OCI-LY3 (cell line): ENCODE measurements at regions not wholly inside any gene's neighbourhood (a gene's known extent, or its start where the extent isn't known, plus 50 kb on each side); places are given as distances from the start of the nearest gene placed in this dataset.

Experiments used
- H2AFZ ChIP-seq: fragments of 200-600, 300-600 bp; shearing (Covaris generic); 2 replicates; pipeline ENCODE4 v1.6.0; 2014; ENCODE audit warnings: antibody characterized with exemption, low read depth, low read length
- H3K27ac ChIP-seq: fragments of 200-600, 300-600 bp; sonication (generic); 2 replicates; pipeline ENCODE4 v1.5.1; 2014; ENCODE audit warnings: mild to moderate bottlenecking, low read length, moderate library complexity, mixed read lengths
- H3K27me3 ChIP-seq: fragments of 200-600, 300-600 bp; sonication (generic); 2 replicates; pipeline ENCODE4 v1.6.1; 2014; ENCODE audit warnings: low read depth, low read length, mixed read lengths
- H3K36me3 ChIP-seq: fragments of 200-600, 300-600 bp; sonication (generic); replicated peaks from 2 replicates; pipeline ENCODE3; 2014; ENCODE audit warnings: low read depth, low read length, mixed read lengths
- H3K4me1 ChIP-seq: fragments of 300-600, 200-600 bp; sonication (generic); 2 replicates; pipeline ENCODE4 v1.6.1; 2014; ENCODE audit warnings: low read length, mixed read lengths
- H3K4me2 ChIP-seq: fragments of 200-600, 300-600 bp; sonication (generic); 2 replicates; pipeline ENCODE4 v1.6.1; 2014; ENCODE audit warnings: low read length, mixed read lengths
- H3K4me3 ChIP-seq: fragments of 300-600, 200-600 bp; sonication (generic); 2 replicates; pipeline ENCODE4 v1.5.1; 2014; ENCODE audit warnings: antibody characterized with exemption, mild to moderate bottlenecking, low read length, moderate library complexity
- H3K79me2 ChIP-seq: fragments of 300-600, 200-600 bp; shearing (Covaris generic); 2 replicates; pipeline ENCODE4 v1.6.1; 2014; ENCODE audit warnings: mild to moderate bottlenecking, low read length, mixed read lengths
- H3K9ac ChIP-seq: fragments of 300-600, 200-600 bp; shearing (Covaris generic); 2 replicates; pipeline ENCODE4 v1.6.0; 2014; ENCODE audit warnings: mild to moderate bottlenecking, low read length, moderate library complexity
- H3K9me3 ChIP-seq: fragments of 200-600, 300-600 bp; shearing (Covaris generic); 2 replicates; pipeline ENCODE4 v1.6.1; 2014; ENCODE audit warnings: low read length, mixed read lengths; ENCODE audit not compliant: insufficient read depth
- H4K20me1 ChIP-seq: fragments of 200-600, 300-600 bp; sonication (generic); 2 replicates; pipeline ENCODE4 v1.6.1; 2016; ENCODE audit warnings: low read length, mixed read lengths; ENCODE audit not compliant: insufficient read depth
- CTCF ChIP-seq: fragments of 200-600, 300-600 bp; sonication (generic); IDR thresholded peaks from 2 replicates; pipeline ENCODE4 v1.5.1; 2014; ENCODE audit warnings: antibody characterized with exemption, low read length, low read depth
- EZH2phosphoT487 ChIP-seq: fragments of 200-600 bp; shearing (Covaris generic); IDR thresholded peaks from 2 replicates; pipeline ENCODE4 v1.6.1; 2018; ENCODE audit warnings: antibody characterized with exemption, mixed run types, low read depth

GRCh38 chr2:226077841-226078240 lies 678.3 kb downstream of the NYAP2 start:
- H3K9ac ChIP-seq: no peak overlapping the region
- no peaks in the 10 kb centered on the region for H3K27me3 ChIP-seq
- no peak overlapping the region for H3K27ac ChIP-seq
- no peaks in the 10 kb centered on the region for H4K20me1 ChIP-seq
- H3K79me2 ChIP-seq: no peaks in the 10 kb centered on the region
- H3K4me3 ChIP-seq: no peak overlapping the region
- H3K36me3 ChIP-seq: no peaks in the 10 kb centered on the region
- H3K4me2 ChIP-seq: no peak overlapping the region
- no peaks in the 10 kb centered on the region for H3K4me1 ChIP-seq
- no peak overlapping the region for H2AFZ ChIP-seq
- TF ChIP-seq EZH2phosphoT487: no peak
- no peak for TF ChIP-seq CTCF
- no peaks in the 10 kb centered on the region for H3K9me3 ChIP-seq

GRCh38 chr2:226077031-226077430 lies 677.5 kb downstream of the NYAP2 start:
- no peak for TF ChIP-seq CTCF
- no peak for TF ChIP-seq EZH2phosphoT487
- Histone ChIP-seq H3K36me3 (no peaks in the 10 kb centered on the region), H4K20me1 (no peaks in the 10 kb centered on the region), H3K9me3 (no peaks in the 10 kb centered on the region), H3K27ac (no peak overlapping the region), H2AFZ (no peak overlapping the region), H3K4me1 (no peaks in the 10 kb centered on the region), H3K9ac (no peak overlapping the region), H3K27me3 (no peaks in the 10 kb centered on the region), H3K4me2 (no peak overlapping the region), H3K79me2 (no peaks in the 10 kb centered on the region), H3K4me3 (no peak overlapping the region)

- TF ChIP-seq CTCF (no peak), EZH2phosphoT487 (no peak)
- Histone ChIP-seq H3K79me2 (no peaks in the 10 kb centered on the region), H3K9me3 (no peaks in the 10 kb centered on the region), H3K4me3 (no peak overlapping the region), H3K9ac (no peak overlapping the region), H3K4me1 (no peaks in the 10 kb centered on the region), H3K27ac (no peak overlapping the region), H2AFZ (no peak overlapping the region), H3K36me3 (no peaks in the 10 kb centered on the region), H4K20me1 (no peaks in the 10 kb centered on the region), H3K4me2 (no peak overlapping the region), H3K27me3 (no peaks in the 10 kb centered on the region)
Measured at GRCh38 chr2:226076529-226076928, 677.0 kb downstream of the NYAP2 start.

GRCh38 chr2:226074391-226074790 lies 674.9 kb downstream of the NYAP2 start:
- Histone ChIP-seq H3K27ac (no peak overlapping the region), H3K36me3 (no peaks in the 10 kb centered on the region), H3K9ac (no peak overlapping the region), H3K79me2 (no peaks in the 10 kb centered on the region), H3K27me3 (no peaks in the 10 kb centered on the region), H3K4me1 (no peaks in the 10 kb centered on the region), H3K9me3 (no peaks in the 10 kb centered on the region), H2AFZ (no peak overlapping the region), H4K20me1 (no peaks in the 10 kb centered on the region), H3K4me3 (no peak overlapping the region), H3K4me2 (no peak overlapping the region)
- TF ChIP-seq CTCF: no peak
- no peak for TF ChIP-seq EZH2phosphoT487
